ENCODE measurements at regions not wholly inside any gene's neighbourhood (a gene's known extent, or its start where the extent isn't known, plus 50 kb on each side); places are given as distances from the start of the nearest gene placed in this dataset.

GRCh38 chr2:81835321-81836000 lies 1530.9 kb upstream of the LRRTM1 start:
- DNase-seq = no peak

DNA sequence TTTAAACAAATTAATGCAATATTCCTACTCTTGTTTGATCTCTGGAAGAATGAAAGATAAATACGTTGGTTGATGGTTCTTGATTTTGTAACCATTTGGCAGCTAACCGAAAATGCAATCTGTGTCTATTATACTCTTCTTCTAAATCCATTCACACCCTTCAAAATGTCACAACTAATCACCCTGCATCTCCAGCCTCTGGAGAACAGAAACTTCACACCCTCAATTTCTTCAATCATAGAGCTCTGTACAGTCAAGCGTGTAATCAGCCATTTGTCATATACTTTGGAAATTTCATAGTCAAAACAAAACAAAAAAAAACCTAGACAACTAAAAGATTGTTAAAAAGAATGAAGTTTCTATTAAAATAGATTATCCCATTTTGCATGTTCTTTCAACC lies 1482.3 kb upstream of the LRRTM1 start:
- DNase-seq = no peak

DNA sequence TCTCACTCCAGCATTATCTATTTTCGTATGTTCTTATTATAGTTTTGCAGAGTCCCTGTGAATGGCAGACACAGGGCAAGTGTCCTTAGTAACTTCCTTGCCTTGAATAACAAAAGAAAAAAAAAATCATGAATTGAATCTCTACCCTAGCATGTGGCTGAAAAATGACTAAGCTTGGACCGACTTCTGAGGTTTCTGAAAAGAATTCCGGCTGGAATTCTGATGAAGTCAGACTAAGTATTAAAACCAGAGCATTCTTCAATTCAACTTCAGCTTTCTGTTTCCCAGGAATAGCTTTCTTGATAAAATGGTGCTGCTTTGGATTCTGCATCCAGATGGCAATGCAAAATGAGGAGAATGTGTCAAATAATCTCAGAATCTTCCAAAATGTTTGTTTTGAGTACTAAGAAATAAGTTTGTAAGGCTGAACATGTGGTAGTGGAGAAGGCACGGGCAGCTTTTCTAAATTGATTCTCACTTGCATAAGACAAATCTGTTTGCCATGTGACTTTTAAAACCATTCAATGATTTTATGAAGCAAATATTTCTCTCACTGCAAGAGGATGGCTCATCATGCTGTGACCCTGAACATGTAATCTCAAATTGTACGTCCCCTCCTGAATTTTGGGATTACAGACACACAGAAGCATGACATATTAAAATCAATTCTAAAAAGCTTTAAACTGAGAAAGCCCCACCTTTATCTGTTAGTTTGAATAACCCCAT lies 1462.8 kb upstream of the LRRTM1 start:
- DNase-seq = no peak

- DNase-seq = no peak
Observed at GRCh38 chr2:81747481-81748070, 1443.0 kb upstream of the LRRTM1 start.

DNA sequence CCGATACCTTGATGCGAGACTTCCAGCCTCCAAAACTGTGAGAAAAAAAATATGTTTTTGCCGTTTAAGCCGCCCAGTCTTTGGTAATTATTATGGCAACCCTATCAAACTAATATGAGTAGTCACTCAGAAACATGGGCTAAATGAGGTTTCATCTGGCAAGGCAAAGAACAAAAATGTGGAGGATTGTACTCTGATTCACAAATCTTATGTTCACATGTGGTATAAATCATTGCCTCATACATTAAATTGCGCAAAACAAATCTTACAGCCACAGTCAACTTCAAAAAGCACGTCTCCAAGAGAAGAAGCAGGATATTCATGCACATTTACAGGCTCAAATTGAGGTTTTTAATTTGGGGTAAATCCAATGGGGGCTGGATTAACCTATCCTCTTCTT lies 1435.4 kb upstream of the LRRTM1 start:
- DNase-seq = no peak

- DNase-seq = no peak
Observed at GRCh38 chr2:81734981-81735380, 1430.4 kb upstream of the LRRTM1 start.

DNA sequence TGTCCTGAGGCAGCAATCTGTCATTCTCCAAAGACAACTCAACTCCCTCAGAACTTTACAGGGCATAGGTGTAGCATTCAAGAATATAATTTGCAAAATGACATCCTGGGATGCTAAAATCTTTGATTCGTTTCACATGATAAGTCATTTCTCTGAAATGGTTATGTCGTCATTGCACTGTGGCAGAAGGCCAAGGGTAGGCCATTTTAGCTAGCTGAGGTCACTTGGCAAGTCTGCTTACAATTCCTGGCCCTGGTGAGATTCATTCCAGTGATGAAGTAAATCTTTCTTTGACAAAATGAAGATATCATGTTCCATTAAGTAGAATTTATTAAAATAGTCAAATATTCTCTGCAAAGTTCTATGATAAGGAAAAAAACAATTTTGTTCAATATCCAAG lies 1410.3 kb upstream of the LRRTM1 start:
- no peak for DNase-seq

- no peak for DNase-seq
Observed at GRCh38 chr2:81706856-81707255, 1402.3 kb upstream of the LRRTM1 start.

GRCh38 chr2:81703831-81704230 lies 1399.3 kb upstream of the LRRTM1 start:
- no peak for DNase-seq

DNA sequence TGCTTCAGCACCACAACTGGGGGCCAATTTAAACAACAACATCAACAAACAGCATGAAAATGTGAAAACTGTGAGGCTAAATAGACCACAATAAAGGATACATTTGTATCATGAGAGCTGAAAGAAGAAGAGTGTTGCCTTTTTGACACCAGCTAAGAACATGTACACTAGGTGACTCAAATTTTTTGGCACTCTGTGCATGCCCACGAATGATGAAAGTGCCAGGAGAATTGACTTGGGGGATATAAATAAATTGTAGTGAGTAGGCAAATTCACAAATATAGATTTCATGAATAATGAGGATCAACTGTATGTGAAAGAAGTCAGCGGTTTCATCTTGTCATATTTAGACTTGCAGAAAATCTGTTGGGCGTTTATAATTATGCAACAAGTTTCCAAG lies 1388.0 kb upstream of the LRRTM1 start:
- no peak for DNase-seq

GRCh38 chr2:81675641-81676040 lies 1371.1 kb upstream of the LRRTM1 start:
- no peak for DNase-seq

DNA sequence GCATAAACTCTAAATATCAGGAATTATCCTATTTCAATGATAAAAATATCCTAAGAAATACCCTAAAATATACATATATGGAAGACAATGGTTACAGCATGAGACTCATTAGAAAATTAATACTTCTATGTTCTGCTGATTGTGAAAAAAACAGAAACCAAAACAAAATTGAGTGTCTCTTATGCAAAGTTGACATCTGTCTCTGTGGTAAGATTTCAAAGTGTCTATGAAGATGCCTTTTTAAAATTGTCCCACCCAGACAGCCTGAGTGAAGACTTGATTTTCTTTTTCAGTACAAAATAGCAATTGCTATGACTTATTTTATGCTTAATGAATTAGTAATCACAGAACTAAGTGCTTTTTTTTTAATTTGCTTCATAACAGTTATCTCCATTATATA lies 1368.4 kb upstream of the LRRTM1 start:
- DNase-seq = no peak

- DNase-seq = no peak
Observed at GRCh38 chr2:81672516-81672915, 1368.0 kb upstream of the LRRTM1 start.

GRCh38 chr2:81670885-81671284 lies 1366.3 kb upstream of the LRRTM1 start:
- no peak for DNase-seq

DNA sequence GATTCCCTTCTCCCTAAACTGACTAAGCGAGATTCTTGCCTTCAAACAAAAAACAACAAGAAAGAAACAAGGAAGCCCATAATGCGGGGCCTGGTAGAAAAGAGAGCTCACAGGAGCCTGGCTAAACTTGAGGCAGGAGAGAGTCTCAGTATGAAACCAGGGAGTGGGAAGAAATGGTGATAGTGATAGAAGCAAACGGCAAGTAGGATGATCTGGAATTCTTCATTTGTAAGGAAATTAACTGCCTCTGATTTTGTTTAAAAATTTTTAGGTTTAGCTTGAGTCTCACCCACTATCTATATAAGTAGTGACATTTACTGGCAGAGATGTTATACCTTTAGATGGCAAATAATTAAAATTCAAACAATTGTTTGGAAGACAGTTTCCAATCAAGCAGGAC lies 1356.5 kb upstream of the LRRTM1 start:
- no peak for DNase-seq

GRCh38 chr2:81658227-81658626 lies 1353.7 kb upstream of the LRRTM1 start:
- no peak for DNase-seq

GRCh38 chr2:81650048-81650971 lies 1345.8 kb upstream of the LRRTM1 start:
- no peak for DNase-seq

- DNase-seq = no peak
Observed at GRCh38 chr2:81648806-81649205, 1344.3 kb upstream of the LRRTM1 start.

DNA sequence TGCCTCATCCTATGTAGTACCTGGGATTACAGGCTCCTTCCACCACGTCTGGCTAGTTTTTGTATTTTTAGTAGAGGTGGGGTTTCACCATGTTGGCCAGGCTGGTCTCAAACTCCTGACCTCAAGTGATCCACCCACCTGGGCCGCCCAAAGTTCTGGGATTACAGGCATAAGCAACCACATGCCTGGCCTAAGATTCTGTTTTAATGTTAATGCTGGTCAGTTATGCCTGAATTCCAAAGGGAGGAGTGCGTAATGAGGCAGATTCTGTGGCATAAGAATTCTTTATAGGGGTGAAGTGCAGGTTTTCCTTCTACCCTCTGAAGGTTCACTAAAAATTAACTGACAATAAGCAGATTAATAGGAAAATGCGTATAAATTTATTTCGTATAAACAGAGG lies 1343.8 kb upstream of the LRRTM1 start:
- no peak for DNase-seq

GRCh38 chr2:81647715-81648230 lies 1343.2 kb upstream of the LRRTM1 start:
- no peak for DNase-seq

- DNase-seq = no peak
Observed at GRCh38 chr2:81645745-81646301, 1341.3 kb upstream of the LRRTM1 start.

- DNase-seq = no peak
Observed at GRCh38 chr2:81644189-81644588, 1339.6 kb upstream of the LRRTM1 start.

- no peak for DNase-seq
Observed at GRCh38 chr2:81624825-81625224, 1320.3 kb upstream of the LRRTM1 start.

All from T-helper 1 cell (primary cell).